Activated T-cell treated with anti-CD3 and anti-CD28 coated beads for 1 hour (primary cell): ENCODE measurements at regions not wholly inside any gene's neighbourhood (a gene's known extent, or its start where the extent isn't known, plus 50 kb on each side); places are given as distances from the start of the nearest gene placed in this dataset.

ENCODE experiments used
- DNase-seq: peaks from one replicate; pipeline ENCODE4 v3.0.0-alpha.2; 2020; ENCODE audit warnings: low read depth

- DNase-seq: no peak
Observed at GRCh38 chr4:3818371-3818770, 52.2 kb downstream of the ADRA2C start.

GRCh38 chr4:3819210-3819919 lies 53.2 kb downstream of the ADRA2C start:
- no peak for DNase-seq

- no peak for DNase-seq
Observed at GRCh38 chr4:3820016-3820805, 54.0 kb downstream of the ADRA2C start.

GRCh38 chr4:3820806-3821579 lies 54.8 kb downstream of the ADRA2C start:
- no peak for DNase-seq

- DNase-seq: no peak
Observed at GRCh38 chr4:3821580-3822229, 55.5 kb downstream of the ADRA2C start.

GRCh38 chr4:3822230-3822947 lies 56.2 kb downstream of the ADRA2C start:
- no peak for DNase-seq

GRCh38 chr4:3823496-3824341 lies 57.5 kb downstream of the ADRA2C start:
- DNase-seq: no peak

- DNase-seq: no peak
Observed at GRCh38 chr4:3824521-3825270, 58.5 kb downstream of the ADRA2C start.

- DNase-seq: no peak
Observed at GRCh38 chr4:3825530-3825929, 59.3 kb downstream of the ADRA2C start.

GRCh38 chr4:3826247-3827172 lies 60.3 kb downstream of the ADRA2C start:
- DNase-seq: no peak

GRCh38 chr4:3827616-3828492 lies 61.7 kb downstream of the ADRA2C start:
- DNase-seq: no peak

GRCh38 chr4:3828546-3828945 lies 62.4 kb downstream of the ADRA2C start:
- no peak for DNase-seq

GRCh38 chr4:3829211-3829955 lies 63.2 kb downstream of the ADRA2C start:
- DNase-seq: no peak

- no peak for DNase-seq
Observed at GRCh38 chr4:3829956-3830773, 64.0 kb downstream of the ADRA2C start.

- no peak for DNase-seq
Observed at GRCh38 chr4:3830774-3831528, 64.8 kb downstream of the ADRA2C start.
